Neural crest cell (in vitro differentiated cells): ENCODE measurements at regions not wholly inside any gene's neighbourhood (a gene's known extent, or its start where the extent isn't known, plus 50 kb on each side); places are given as distances from the start of the nearest gene placed in this dataset.

Experiments
- DNase-seq: peaks from one replicate; pipeline ENCODE4 v3.0.0; 2021; ENCODE audit warnings: low read depth, mixed read lengths, low spot score
- H3K27ac Mint-ChIP-seq: one replicate; pipeline ENCODE4 v1.8.0; 2021; ENCODE audit warnings: mild to moderate bottlenecking, mixed read lengths; ENCODE audit not compliant: unreplicated experiment
- H3K27me3 Mint-ChIP-seq: 2 replicates; pipeline ENCODE4 v1.8.0; 2021; ENCODE audit warnings: low read depth, mild to moderate bottlenecking, mixed read lengths
- H3K36me3 Mint-ChIP-seq: 2 replicates; pipeline ENCODE4 v1.8.0; 2021; ENCODE audit warnings: low read depth, mild to moderate bottlenecking, mixed read lengths
- H3K4me1 Mint-ChIP-seq: 2 replicates; pipeline ENCODE4 v1.8.0; 2021; ENCODE audit warnings: mixed read lengths
- H3K4me3 Mint-ChIP-seq: one replicate; pipeline ENCODE4 v1.8.0; 2021; ENCODE audit warnings: mild to moderate bottlenecking, mixed read lengths
- H3K9me3 Mint-ChIP-seq: 2 replicates; pipeline ENCODE4 v1.8.0; 2021; ENCODE audit warnings: mixed read lengths
- CTCF ChIP-seq: fragments of 200-600 bp; sonication (generic); conservative IDR thresholded peaks from 2 replicates; pipeline ENCODE4 v1.5.0; 2021; ENCODE audit warnings: antibody characterized with exemption, mild to moderate bottlenecking

- peaks cover 6% of the 10 kb centered on the region for H3K4me1 Mint-ChIP-seq
- TF ChIP-seq CTCF: no peak
- H3K9me3 Mint-ChIP-seq: no peaks in the 10 kb centered on the region
- no peaks in the 10 kb centered on the region for H3K36me3 Mint-ChIP-seq
- H3K27me3 Mint-ChIP-seq: no peaks in the 10 kb centered on the region
- DNase-seq: no peak
- H3K27ac Mint-ChIP-seq: no peak overlapping the region
- H3K4me3 Mint-ChIP-seq: no peak overlapping the region
Measured at GRCh38 chr3:170728181-170728580, 141.8 kb downstream of the RPL22L1 start.

GRCh38 chr3:170727754-170728153 is 141.9 kb upstream of the SLC7A14 start:
- DNase-seq: no peak
- H3K27ac Mint-ChIP-seq: no peak overlapping the region
- TF ChIP-seq CTCF: no peak
- no peaks in the 10 kb centered on the region for H3K9me3 Mint-ChIP-seq
- no peak overlapping the region for H3K4me3 Mint-ChIP-seq
- peaks cover 6% of the 10 kb centered on the region for H3K4me1 Mint-ChIP-seq
- H3K36me3 Mint-ChIP-seq: no peaks in the 10 kb centered on the region
- H3K27me3 Mint-ChIP-seq: no peaks in the 10 kb centered on the region

GRCh38 chr3:170726976-170727661 is 141.2 kb upstream of the SLC7A14 start:
- Mint-ChIP-seq H3K9me3 (no peaks in the 10 kb centered on the region), H3K27ac (no peak overlapping the region), H3K27me3 (no peaks in the 10 kb centered on the region), H3K4me3 (no peak overlapping the region), H3K36me3 (no peaks in the 10 kb centered on the region), H3K4me1 (peaks cover 4% of the 10 kb centered on the region)
- no peak for TF ChIP-seq CTCF
- DNase-seq: no peak

GRCh38 chr3:170725285-170725731 is 139.4 kb upstream of the SLC7A14 start:
- H3K4me3 Mint-ChIP-seq: no peak overlapping the region
- H3K27ac Mint-ChIP-seq: no peak overlapping the region
- no peaks in the 10 kb centered on the region for H3K4me1 Mint-ChIP-seq
- H3K27me3 Mint-ChIP-seq: no peaks in the 10 kb centered on the region
- TF ChIP-seq CTCF: no peak
- H3K36me3 Mint-ChIP-seq: no peaks in the 10 kb centered on the region
- DNase-seq: no peak
- H3K9me3 Mint-ChIP-seq: no peaks in the 10 kb centered on the region

GRCh38 chr3:170724599-170725280 is 138.9 kb upstream of the SLC7A14 start:
- Mint-ChIP-seq H3K36me3 (no peaks in the 10 kb centered on the region), H3K4me3 (no peak overlapping the region), H3K4me1 (no peaks in the 10 kb centered on the region), H3K27ac (no peak overlapping the region), H3K9me3 (no peaks in the 10 kb centered on the region), H3K27me3 (no peaks in the 10 kb centered on the region)
- DNase-seq: no peak
- no peak for TF ChIP-seq CTCF
